Astrocyte (in vitro differentiated cells and primary cell): ENCODE measurements at regions not wholly inside any gene's neighbourhood (a gene's known extent, or its start where the extent isn't known, plus 50 kb on each side); places are given as distances from the start of the nearest gene placed in this dataset.

Experiments
- DNase-seq: peaks from one replicate; pipeline ENCODE4 v3.0.0-alpha.2; 2010; ENCODE audit warnings: low read depth
- FAIRE-seq: peaks from 2 replicates; lab custom pipeline; 2011; peaks lifted over from hg19 to GRCh38; lab: Jason Lieb, UNC
- H2AFZ ChIP-seq: 2 replicates; pipeline ENCODE4 v1.6.0; 2012; ENCODE audit warnings: low read depth, low read length, inconsistent platforms
- H3K27ac ChIP-seq: 2 replicates; pipeline ENCODE4 v1.5.1; 2011; ENCODE audit warnings: low read depth, low read length, inconsistent platforms
- H3K27me3 ChIP-seq: 2 replicates; pipeline ENCODE4 v1.6.0; 2011; ENCODE audit warnings: low read length, inconsistent platforms; ENCODE audit not compliant: insufficient read depth
- H3K36me3 ChIP-seq: 2 replicates; pipeline ENCODE4 v1.5.1; 2011; ENCODE audit warnings: low read length, inconsistent platforms; ENCODE audit not compliant: insufficient read depth
- H3K4me1 ChIP-seq: 2 replicates; pipeline ENCODE4 v1.5.1; 2011; ENCODE audit warnings: low read length, inconsistent platforms; ENCODE audit not compliant: insufficient read depth
- H3K4me2 ChIP-seq: 2 replicates; pipeline ENCODE4 v1.6.0; 2012; ENCODE audit warnings: low read length, inconsistent platforms
- H3K4me3 ChIP-seq: 2 replicates; pipeline ENCODE4 v1.5.1; 2011; ENCODE audit warnings: low read depth, mild to moderate bottlenecking, low read length, inconsistent platforms; ENCODE audit not compliant: insufficient read depth
- H3K79me2 ChIP-seq: 2 replicates; pipeline ENCODE4 v1.6.0; 2012; ENCODE audit warnings: mild to moderate bottlenecking, low read length, inconsistent platforms; ENCODE audit not compliant: insufficient read depth
- H3K9ac ChIP-seq: 2 replicates; pipeline ENCODE4 v1.6.0; 2012; ENCODE audit warnings: mild to moderate bottlenecking, low read length, inconsistent platforms
- H3K9me3 ChIP-seq: 2 replicates; pipeline ENCODE4 v1.5.1; 2012; ENCODE audit warnings: low read depth, mild to moderate bottlenecking, low read length, inconsistent platforms; ENCODE audit not compliant: insufficient read depth
- H4K20me1 ChIP-seq: 2 replicates; pipeline ENCODE4 v1.6.0; 2012; ENCODE audit warnings: low read length, inconsistent platforms; ENCODE audit not compliant: insufficient read depth
- H3K27ac Mint-ChIP-seq: one replicate; pipeline ENCODE4 v1.8.0; 2021; ENCODE audit warnings: mild to moderate bottlenecking, mixed read lengths; ENCODE audit not compliant: unreplicated experiment
- H3K27me3 Mint-ChIP-seq: one replicate; pipeline ENCODE4 v1.8.0; 2021; ENCODE audit warnings: low read depth, mixed read lengths; ENCODE audit not compliant: unreplicated experiment
- H3K36me3 Mint-ChIP-seq: one replicate; pipeline ENCODE4 v1.8.0; 2021; ENCODE audit warnings: low read depth, mixed read lengths; ENCODE audit not compliant: unreplicated experiment
- H3K4me1 Mint-ChIP-seq: one replicate; pipeline ENCODE4 v1.8.0; 2021; ENCODE audit warnings: low read depth, mixed read lengths; ENCODE audit not compliant: unreplicated experiment
- H3K4me3 Mint-ChIP-seq: one replicate; pipeline ENCODE4 v1.8.0; 2021; ENCODE audit warnings: mild to moderate bottlenecking, moderate library complexity, mixed read lengths; ENCODE audit not compliant: unreplicated experiment
- H3K9me3 Mint-ChIP-seq: one replicate; pipeline ENCODE4 v1.8.0; 2021; ENCODE audit warnings: mild to moderate bottlenecking, mixed read lengths; ENCODE audit not compliant: unreplicated experiment
- CTCF ChIP-seq: IDR thresholded peaks from 2 replicates; pipeline ENCODE4 v1.5.1; 2011; ENCODE audit warnings: low read depth, mild to moderate bottlenecking, inconsistent platforms, low read length, moderate library complexity; ENCODE audit not compliant: insufficient read depth
- EZH2 ChIP-seq: IDR thresholded peaks from 2 replicates; pipeline ENCODE4 v1.6.1; 2012; ENCODE audit warnings: mild to moderate bottlenecking, low read length, inconsistent platforms; ENCODE audit not compliant: insufficient read depth

GRCh38 chr1:78339490-78339889, 151.3 kb upstream of the PTGFR start:
- H3K27me3 Mint-ChIP-seq, result peaks cover 6% of the 10 kb centered on the region
- H3K9me3 Mint-ChIP-seq, result peaks cover 5% of the 10 kb centered on the region
- Histone ChIP-seq H3K36me3 (no peaks in the 10 kb centered on the region), H3K27me3 (no peaks in the 10 kb centered on the region), H3K4me2 (peak overlapping the region; percentile 63), H2AFZ (peak overlapping the region; percentile 7), H3K4me3 (no peak overlapping the region), H3K79me2 (no peaks in the 10 kb centered on the region), H3K4me1 (peaks cover 15% of the 10 kb centered on the region), H4K20me1 (no peaks in the 10 kb centered on the region), H3K9ac (peak overlapping the region; percentile 22), H3K27ac (peak overlapping the region; percentile 86), H3K9me3 (no peaks in the 10 kb centered on the region)
- DNase-seq, result peak; percentile 78
- no peaks in the 10 kb centered on the region for H3K36me3 Mint-ChIP-seq
- H3K4me3 Mint-ChIP-seq, result no peak overlapping the region
- peak; percentile 64 for FAIRE-seq
- TF ChIP-seq CTCF, result no peak
- no peak for TF ChIP-seq EZH2
- H3K4me1 Mint-ChIP-seq, result peaks cover 15% of the 10 kb centered on the region
- peak overlapping the region; percentile 29 for H3K27ac Mint-ChIP-seq

- Histone ChIP-seq H3K27ac (peak overlapping the region; percentile 86), H3K9ac (peak overlapping the region; percentile 59), H3K4me2 (peak overlapping the region; percentile 63), H3K79me2 (no peaks in the 10 kb centered on the region), H3K27me3 (no peaks in the 10 kb centered on the region), H3K4me1 (peaks cover 15% of the 10 kb centered on the region), H2AFZ (no peak overlapping the region), H3K36me3 (no peaks in the 10 kb centered on the region), H4K20me1 (no peaks in the 10 kb centered on the region), H3K9me3 (no peaks in the 10 kb centered on the region), H3K4me3 (peak overlapping the region; percentile 7)
- peak overlapping the region; percentile 75 for H3K27ac Mint-ChIP-seq
- peaks cover 7% of the 10 kb centered on the region for H3K27me3 Mint-ChIP-seq
- TF ChIP-seq EZH2, result no peak
- no peak for TF ChIP-seq CTCF
- peaks cover 15% of the 10 kb centered on the region for H3K4me1 Mint-ChIP-seq
- H3K36me3 Mint-ChIP-seq, result no peaks in the 10 kb centered on the region
- peaks cover 5% of the 10 kb centered on the region for H3K9me3 Mint-ChIP-seq
- FAIRE-seq (peak; percentile 78), DNase-seq (peak; percentile 82)
- no peak overlapping the region for H3K4me3 Mint-ChIP-seq
These were observed 150.8 kb upstream of the PTGFR start for GRCh38 chr1:78340006-78340405.

DNA sequence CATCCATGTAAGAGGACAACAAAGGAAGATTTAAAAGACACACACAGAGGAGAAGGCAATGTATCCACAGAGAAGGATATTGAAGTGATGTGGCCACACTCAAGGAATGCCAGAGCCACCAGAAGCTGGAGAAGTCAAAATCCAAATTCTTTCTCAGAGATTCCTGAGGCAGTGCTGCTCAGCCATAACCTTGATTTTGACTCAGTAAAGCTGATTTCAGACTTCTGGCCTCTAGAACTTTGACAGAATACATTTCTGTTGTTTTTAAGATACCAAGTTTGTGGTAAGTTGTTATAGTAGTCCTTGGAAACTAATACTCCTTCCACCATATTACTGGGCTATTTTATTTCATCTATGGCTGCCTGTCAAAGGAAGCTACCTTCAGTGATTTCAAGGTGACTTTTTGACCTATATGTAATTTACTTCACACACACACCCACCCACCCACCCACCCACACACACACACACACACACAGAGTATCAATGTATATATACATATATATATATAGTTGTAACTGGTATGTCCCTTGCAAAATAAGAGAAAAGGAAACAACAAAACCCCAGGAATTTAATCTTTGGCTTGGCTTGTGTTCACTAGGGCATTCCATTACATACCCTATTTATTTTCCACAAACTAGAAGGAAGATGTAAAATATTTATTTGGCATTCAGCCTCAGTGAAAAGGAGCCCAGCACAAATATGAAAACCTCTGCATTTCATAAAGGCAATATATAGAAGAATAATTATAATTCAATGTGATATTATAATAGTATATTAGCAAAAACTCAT, 142.1 kb upstream of the PTGFR start:
- Histone ChIP-seq H3K27ac (no peak overlapping the region), H3K4me3 (no peak overlapping the region), H3K4me2 (no peak overlapping the region), H2AFZ (no peak overlapping the region), H3K9ac (no peak overlapping the region), H4K20me1 (no peaks in the 10 kb centered on the region), H3K27me3 (no peaks in the 10 kb centered on the region), H3K79me2 (no peaks in the 10 kb centered on the region), H3K9me3 (no peaks in the 10 kb centered on the region), H3K36me3 (no peaks in the 10 kb centered on the region), H3K4me1 (no peaks in the 10 kb centered on the region)
- DNase-seq (peak; percentile 29), FAIRE-seq (no peak)
- H3K9me3 Mint-ChIP-seq, result peaks cover 2% of the 10 kb centered on the region
- no peak overlapping the region for H3K4me3 Mint-ChIP-seq
- H3K27me3 Mint-ChIP-seq, result peaks cover 13% of the 10 kb centered on the region
- H3K27ac Mint-ChIP-seq, result no peak overlapping the region
- H3K4me1 Mint-ChIP-seq, result no peaks in the 10 kb centered on the region
- TF ChIP-seq CTCF, result no peak
- no peak for TF ChIP-seq EZH2
- H3K36me3 Mint-ChIP-seq, result no peaks in the 10 kb centered on the region
